ENCODE measurements at regions not wholly inside any gene's neighbourhood (a gene's known extent, or its start where the extent isn't known, plus 50 kb on each side); places are given as distances from the start of the nearest gene placed in this dataset.

DNA sequence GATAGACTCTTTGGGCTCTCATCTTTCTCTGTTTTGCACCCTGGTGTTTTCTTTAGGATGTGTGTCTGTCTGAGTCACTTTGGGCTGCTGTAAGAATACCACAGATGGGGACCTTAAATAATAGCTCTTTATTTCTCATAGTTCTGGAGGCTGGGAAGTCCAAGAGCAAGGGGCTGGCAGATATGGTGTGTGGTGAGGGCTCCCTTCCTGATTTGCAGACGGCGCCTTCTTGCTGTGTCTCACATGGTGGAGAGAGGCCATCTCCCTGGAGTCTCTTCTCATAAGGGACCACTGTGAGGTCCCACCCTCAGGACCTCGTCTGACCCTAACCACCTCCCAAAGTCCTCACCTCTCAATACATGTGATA lies 93.7 kb upstream of the ADRA2C start:
- Mint-ChIP-seq H3K4me1 (peaks cover 25% of the 10 kb centered on the region), H3K9me3 (peaks cover 4% of the 10 kb centered on the region), H3K4me3 (no peak overlapping the region), H3K27me3 (ENCODE audit: insufficient read depth, low read depth) (peaks cover 14% of the 10 kb centered on the region), H3K27ac (no peak overlapping the region), H3K36me3 (no peaks in the 10 kb centered on the region)
- DNase-seq (ENCODE audit: low spot score), result no peak
- Histone ChIP-seq H3K9ac (no peak overlapping the region), H3K9me3 (ENCODE audit: low read depth) (no peaks in the 10 kb centered on the region), H3K4me2 (no peak overlapping the region), H3K36me3 (no peaks in the 10 kb centered on the region), H2AFZ (replicated peaks) (no peak overlapping the region), H3K27me3 (no peaks in the 10 kb centered on the region), H3F3A (ENCODE audit: low read depth) (no peaks in the 10 kb centered on the region), H3K27ac (no peak overlapping the region), H3K79me2 (ENCODE audit: low read depth) (no peaks in the 10 kb centered on the region), H3K4me3 (no peak overlapping the region), H4K20me1 (ENCODE audit: low read depth) (no peaks in the 10 kb centered on the region), H3K4me1 (no peaks in the 10 kb centered on the region)
- TF ChIP-seq EZH2phosphoT487 (IDR thresholded peaks at IDR 0.05) (no peak), EZH2 (IDR thresholded peaks at IDR 0.05) (no peak)
- TF ChIP-seq, protein P1, sequence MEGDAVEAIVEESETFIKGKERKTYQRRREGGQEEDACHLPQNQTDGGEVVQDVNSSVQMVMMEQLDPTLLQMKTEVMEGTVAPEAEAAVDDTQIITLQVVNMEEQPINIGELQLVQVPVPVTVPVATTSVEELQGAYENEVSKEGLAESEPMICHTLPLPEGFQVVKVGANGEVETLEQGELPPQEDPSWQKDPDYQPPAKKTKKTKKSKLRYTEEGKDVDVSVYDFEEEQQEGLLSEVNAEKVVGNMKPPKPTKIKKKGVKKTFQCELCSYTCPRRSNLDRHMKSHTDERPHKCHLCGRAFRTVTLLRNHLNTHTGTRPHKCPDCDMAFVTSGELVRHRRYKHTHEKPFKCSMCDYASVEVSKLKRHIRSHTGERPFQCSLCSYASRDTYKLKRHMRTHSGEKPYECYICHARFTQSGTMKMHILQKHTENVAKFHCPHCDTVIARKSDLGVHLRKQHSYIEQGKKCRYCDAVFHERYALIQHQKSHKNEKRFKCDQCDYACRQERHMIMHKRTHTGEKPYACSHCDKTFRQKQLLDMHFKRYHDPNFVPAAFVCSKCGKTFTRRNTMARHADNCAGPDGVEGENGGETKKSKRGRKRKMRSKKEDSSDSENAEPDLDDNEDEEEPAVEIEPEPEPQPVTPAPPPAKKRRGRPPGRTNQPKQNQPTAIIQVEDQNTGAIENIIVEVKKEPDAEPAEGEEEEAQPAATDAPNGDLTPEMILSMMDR (IDR thresholded peaks at IDR 0.05), result no peak

DNA sequence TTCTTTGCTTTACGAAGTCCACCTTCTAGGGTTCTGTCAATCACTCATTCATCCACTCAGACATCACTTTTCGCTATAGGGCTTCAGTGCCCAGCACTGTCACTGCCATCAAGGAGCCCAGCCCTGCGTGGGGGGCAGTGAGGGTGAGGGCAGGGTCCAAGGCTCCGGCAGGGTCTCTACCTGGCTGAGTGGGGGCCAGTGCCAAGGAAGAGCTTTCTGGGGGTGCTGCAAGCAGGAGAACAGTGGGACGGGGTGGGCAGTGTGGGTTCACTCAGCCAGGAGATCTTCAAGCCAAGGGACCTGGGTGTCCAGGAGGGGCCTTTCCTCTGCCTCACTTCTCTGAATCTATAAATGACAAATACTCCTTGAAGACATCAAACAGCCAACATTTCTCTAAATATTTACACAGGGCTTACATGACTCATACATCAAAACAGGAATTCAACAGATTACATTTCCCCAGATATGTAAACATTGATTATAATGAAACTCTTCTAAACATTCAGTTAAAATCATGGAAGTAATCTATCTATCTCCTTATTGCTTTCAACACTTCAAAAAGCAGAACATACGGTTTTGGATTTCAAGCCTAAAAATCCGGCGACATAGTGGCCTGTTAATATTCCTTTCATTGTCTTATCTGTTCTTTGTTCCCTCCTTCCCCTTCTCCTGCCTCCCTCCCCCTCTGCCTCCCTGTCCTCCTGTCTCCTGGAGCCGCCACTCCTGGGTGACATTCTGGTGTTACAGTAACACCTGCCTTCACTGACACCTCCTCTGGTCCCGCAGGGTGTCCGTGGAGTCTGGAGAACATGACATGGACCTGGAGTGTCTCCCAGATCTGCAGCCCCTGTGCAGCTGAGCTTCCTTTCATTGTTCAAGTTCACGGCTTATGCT lies 94.4 kb upstream of the ADRA2C start:
- H2AFZ ChIP-seq (replicated peaks), result no peak overlapping the region
- H3K27ac Mint-ChIP-seq, result peak overlapping the region; percentile 46
- TF ChIP-seq EZH2 (IDR thresholded peaks at IDR 0.05), result no peak
- TF ChIP-seq EZH2phosphoT487 (IDR thresholded peaks at IDR 0.05), result no peak
- TF ChIP-seq, protein P1 (IDR thresholded peaks at IDR 0.05), result no peak
- no peaks in the 10 kb centered on the region for H3K36me3 ChIP-seq
- H3K79me2 ChIP-seq (ENCODE audit: low read depth), result no peaks in the 10 kb centered on the region
- no peaks in the 10 kb centered on the region for H3K9me3 ChIP-seq (ENCODE audit: low read depth)
- no peak overlapping the region for H3K4me2 ChIP-seq
- H3K4me1 Mint-ChIP-seq, result peaks cover 19% of the 10 kb centered on the region
- H3F3A ChIP-seq (ENCODE audit: low read depth), result no peaks in the 10 kb centered on the region
- no peak for DNase-seq (ENCODE audit: low spot score)
- no peaks in the 10 kb centered on the region for H4K20me1 ChIP-seq (ENCODE audit: low read depth)
- no peak overlapping the region for H3K4me3 ChIP-seq
- H3K27me3 Mint-ChIP-seq (ENCODE audit: insufficient read depth, low read depth), result peaks cover 17% of the 10 kb centered on the region
- H3K27me3 ChIP-seq, result no peaks in the 10 kb centered on the region
- H3K9me3 Mint-ChIP-seq, result peaks cover 8% of the 10 kb centered on the region
- no peak overlapping the region for H3K9ac ChIP-seq
- H3K27ac ChIP-seq, result no peak overlapping the region
- no peak overlapping the region for H3K4me3 Mint-ChIP-seq
- no peaks in the 10 kb centered on the region for H3K4me1 ChIP-seq
- no peaks in the 10 kb centered on the region for H3K36me3 Mint-ChIP-seq

DNA sequence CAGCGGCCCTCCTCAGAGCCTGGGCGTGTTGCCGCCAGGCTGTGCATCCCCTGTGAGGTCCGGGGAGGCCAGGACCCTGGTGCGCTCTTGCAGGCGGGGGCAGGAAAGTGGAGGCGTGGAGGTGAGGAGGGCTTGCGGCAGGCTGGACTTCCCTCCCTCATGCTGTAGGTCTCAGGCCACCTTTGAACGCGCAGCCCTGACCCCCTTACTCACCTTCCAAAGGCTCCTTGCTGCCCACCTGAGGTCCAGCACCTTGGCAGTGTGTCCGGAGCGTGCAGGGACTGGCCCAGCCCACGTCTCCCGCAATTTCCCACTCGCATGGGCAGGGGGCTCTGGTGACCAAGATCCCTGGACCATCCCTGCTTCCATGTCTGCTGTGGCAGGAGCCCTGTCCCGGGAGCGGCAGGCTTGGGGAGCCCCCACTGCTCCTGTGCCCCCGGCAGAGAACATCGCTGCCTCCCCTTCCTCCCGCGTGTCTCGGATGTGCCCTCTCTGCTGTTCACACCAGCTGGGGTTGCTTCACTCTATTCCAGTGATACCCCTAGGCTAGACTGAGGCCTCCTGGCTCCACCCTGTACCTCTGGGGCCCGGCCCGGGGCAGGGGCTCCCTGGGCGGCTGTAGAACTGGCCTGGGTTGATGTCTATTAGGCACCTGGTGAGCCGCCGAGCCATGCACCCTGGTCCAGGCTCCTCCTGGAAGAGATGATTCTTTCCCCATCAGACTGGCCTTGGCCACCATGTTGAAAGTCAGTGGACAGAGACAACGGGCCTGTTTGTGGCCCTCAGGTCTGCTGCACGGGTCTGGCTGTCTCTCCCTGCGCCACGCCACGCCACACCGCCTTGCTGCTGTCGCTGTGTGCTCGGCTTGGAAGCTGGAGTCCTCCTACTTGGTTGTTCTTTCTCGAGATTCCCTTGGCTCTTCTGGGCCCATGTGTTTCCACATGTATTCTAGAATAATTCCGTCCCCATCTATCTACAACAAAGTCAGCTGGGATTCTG lies 95.4 kb upstream of the ADRA2C start:
- Histone ChIP-seq H3K4me2 (no peak overlapping the region), H3K4me1 (no peaks in the 10 kb centered on the region), H3F3A (ENCODE audit: low read depth) (no peaks in the 10 kb centered on the region), H3K27me3 (no peaks in the 10 kb centered on the region), H3K79me2 (ENCODE audit: low read depth) (no peaks in the 10 kb centered on the region), H3K9me3 (ENCODE audit: low read depth) (no peaks in the 10 kb centered on the region), H3K9ac (no peak overlapping the region), H2AFZ (replicated peaks) (no peak overlapping the region), H3K27ac (no peak overlapping the region), H3K4me3 (no peak overlapping the region), H3K36me3 (no peaks in the 10 kb centered on the region), H4K20me1 (ENCODE audit: low read depth) (no peaks in the 10 kb centered on the region)
- no peaks in the 10 kb centered on the region for H3K36me3 Mint-ChIP-seq
- peaks cover 14% of the 10 kb centered on the region for H3K4me1 Mint-ChIP-seq
- no peak for DNase-seq (ENCODE audit: low spot score)
- TF ChIP-seq, protein P1 (IDR thresholded peaks at IDR 0.05), result no peak
- TF ChIP-seq EZH2phosphoT487 (IDR thresholded peaks at IDR 0.05) (no peak), EZH2 (IDR thresholded peaks at IDR 0.05) (no peak)
- no peak overlapping the region for H3K4me3 Mint-ChIP-seq
- H3K27ac Mint-ChIP-seq, result peak overlapping the region; percentile 46
- H3K9me3 Mint-ChIP-seq, result peaks cover 10% of the 10 kb centered on the region
- peaks cover 17% of the 10 kb centered on the region for H3K27me3 Mint-ChIP-seq (ENCODE audit: insufficient read depth, low read depth)
